ENCODE measurements at regions not wholly inside any gene's neighbourhood (a gene's known extent, or its start where the extent isn't known, plus 50 kb on each side); places are given as distances from the start of the nearest gene placed in this dataset.
"Not testable (repeated sequence)": the region's sequence is repeated elsewhere in the genome, so short reads cannot be mapped to it uniquely, and the experiment has no call there.

- FAIRE-seq, result not testable (repeated sequence)
Measured at GRCh38 chr5:121106721-121107690, 642.9 kb downstream of the PRR16 start.

- no peak for FAIRE-seq
Measured at GRCh38 chr5:121108725-121109124, 644.6 kb downstream of the PRR16 start.

- no peak for FAIRE-seq
Measured at GRCh38 chr5:121109817-121110216, 645.7 kb downstream of the PRR16 start.

GRCh38 chr5:121121786-121122185 lies 657.7 kb downstream of the PRR16 start:
- no peak for FAIRE-seq

- no peak for FAIRE-seq
Measured at GRCh38 chr5:121138495-121138907, 674.4 kb downstream of the PRR16 start.

GRCh38 chr5:121138952-121139351 lies 674.9 kb downstream of the PRR16 start:
- FAIRE-seq, result no peak

GRCh38 chr5:121144764-121145163 lies 680.7 kb downstream of the PRR16 start:
- no peak for FAIRE-seq

GRCh38 chr5:121151534-121151933 lies 687.4 kb downstream of the PRR16 start:
- no peak for FAIRE-seq

- no peak for FAIRE-seq
Measured at GRCh38 chr5:121152411-121152810, 688.3 kb downstream of the PRR16 start.

GRCh38 chr5:121156565-121156964 lies 692.5 kb downstream of the PRR16 start:
- no peak for FAIRE-seq

GRCh38 chr5:121158451-121158850 lies 693.2 kb upstream of the FTMT start:
- FAIRE-seq, result no peak

- FAIRE-seq, result no peak
Measured at GRCh38 chr5:121160591-121160990, 691.1 kb upstream of the FTMT start.

GRCh38 chr5:121164632-121165031 lies 687.0 kb upstream of the FTMT start:
- FAIRE-seq, result no peak

GRCh38 chr5:121171361-121171760 lies 680.3 kb upstream of the FTMT start:
- FAIRE-seq, result no peak

- FAIRE-seq, result no peak
Measured at GRCh38 chr5:121171834-121172233, 679.8 kb upstream of the FTMT start.

GRCh38 chr5:121174351-121174750 lies 677.3 kb upstream of the FTMT start:
- no peak for FAIRE-seq

- FAIRE-seq, result no peak
Measured at GRCh38 chr5:121175986-121176385, 675.7 kb upstream of the FTMT start.

GRCh38 chr5:121182788-121183490 lies 668.7 kb upstream of the FTMT start:
- FAIRE-seq, result no peak

- no peak for FAIRE-seq
Measured at GRCh38 chr5:121188849-121189248, 662.8 kb upstream of the FTMT start.

GRCh38 chr5:121189342-121190305 lies 662.1 kb upstream of the FTMT start:
- no peak for FAIRE-seq

GRCh38 chr5:121199216-121199999 lies 652.3 kb upstream of the FTMT start:
- no peak for FAIRE-seq

- no peak for FAIRE-seq
Measured at GRCh38 chr5:121218086-121218485, 633.6 kb upstream of the FTMT start.

Data from islet of Langerhans (tissue), 1 donor.